NCI-H187 treated with DMSO at 0.1 percent for 48 hours (cell line): ENCODE measurements at regions not wholly inside any gene's neighbourhood (a gene's known extent, or its start where the extent isn't known, plus 50 kb on each side); places are given as distances from the start of the nearest gene placed in this dataset.

ENCODE experiments used
- DNase-seq: peaks from one replicate; lab custom pipeline; 2025; lab: John Stamatoyannopoulos, UW

DNA sequence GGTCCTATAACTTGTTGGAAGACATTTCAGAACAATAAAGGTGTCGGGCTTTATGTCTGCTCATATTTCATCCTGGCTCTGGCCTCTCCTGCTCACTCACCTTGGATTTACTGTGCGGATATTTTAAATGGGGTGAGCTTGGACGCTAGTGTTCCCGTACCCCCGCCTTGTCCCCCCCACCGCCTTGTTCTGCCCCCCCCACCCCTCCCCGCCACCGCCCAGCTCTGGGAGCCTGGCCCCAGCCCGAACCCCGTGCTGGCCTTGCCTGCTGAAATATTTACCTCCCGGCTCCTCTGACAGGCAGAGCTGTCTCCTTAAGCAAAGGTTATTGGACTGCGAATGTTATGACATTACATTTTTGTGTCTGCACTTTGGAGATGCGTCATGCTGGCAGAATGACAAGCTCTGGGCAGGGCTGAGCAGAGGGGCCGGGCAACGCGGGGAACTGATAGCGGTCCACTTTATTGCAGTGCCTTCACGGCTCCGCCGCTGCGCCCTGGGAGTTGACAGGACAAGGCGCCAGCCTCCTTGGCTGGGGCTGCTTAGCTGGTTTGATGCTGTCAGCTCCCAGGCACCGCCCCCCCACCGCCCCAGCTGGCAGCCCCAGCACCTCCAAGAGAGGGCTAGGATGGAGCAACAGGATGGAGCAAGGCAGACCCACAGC, 222.5 kb upstream of the GSE1 start:
- DNase-seq = no peak

- DNase-seq = no peak
Measured at GRCh38 chr16:85391175-85391707, 221.9 kb upstream of the GSE1 start.

DNA sequence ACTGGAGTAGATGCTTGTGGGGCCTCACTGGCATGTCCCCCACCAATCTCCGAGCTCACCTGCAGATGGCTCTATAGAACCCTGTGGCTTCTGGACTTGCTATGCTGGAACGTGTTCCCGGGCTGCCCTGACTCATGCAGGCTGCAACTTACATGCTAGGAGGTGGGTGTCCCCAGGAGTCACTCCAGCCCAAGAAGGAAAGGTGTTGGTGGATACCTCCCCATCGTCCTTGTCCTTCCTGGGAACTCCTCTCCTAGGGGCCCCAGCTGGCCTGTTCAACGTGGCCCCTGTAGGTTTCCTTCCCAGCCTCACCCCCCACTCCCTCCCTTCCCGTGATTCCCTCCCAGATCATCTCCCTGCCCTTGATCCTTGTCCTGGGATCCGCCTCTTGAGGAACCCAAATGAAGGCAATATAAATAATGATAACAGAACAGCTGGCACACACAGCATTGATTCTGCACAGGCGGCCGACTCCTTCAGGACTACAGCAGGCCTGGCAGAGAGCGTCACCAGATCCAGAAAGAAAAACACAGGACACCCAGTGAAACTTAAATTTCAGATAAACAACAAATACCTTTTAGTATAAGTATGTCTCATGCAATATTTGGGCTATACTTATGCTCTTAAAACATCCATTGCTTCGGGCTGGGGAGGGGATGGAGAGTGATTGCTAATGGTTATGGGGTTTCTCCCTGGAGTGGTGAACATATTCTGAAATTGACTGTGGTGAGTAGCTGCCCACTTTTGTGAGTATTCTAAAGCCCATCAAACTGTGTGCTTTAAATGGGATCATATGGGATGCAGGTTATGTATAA, 221.1 kb upstream of the GSE1 start:
- DNase-seq = no peak

DNA sequence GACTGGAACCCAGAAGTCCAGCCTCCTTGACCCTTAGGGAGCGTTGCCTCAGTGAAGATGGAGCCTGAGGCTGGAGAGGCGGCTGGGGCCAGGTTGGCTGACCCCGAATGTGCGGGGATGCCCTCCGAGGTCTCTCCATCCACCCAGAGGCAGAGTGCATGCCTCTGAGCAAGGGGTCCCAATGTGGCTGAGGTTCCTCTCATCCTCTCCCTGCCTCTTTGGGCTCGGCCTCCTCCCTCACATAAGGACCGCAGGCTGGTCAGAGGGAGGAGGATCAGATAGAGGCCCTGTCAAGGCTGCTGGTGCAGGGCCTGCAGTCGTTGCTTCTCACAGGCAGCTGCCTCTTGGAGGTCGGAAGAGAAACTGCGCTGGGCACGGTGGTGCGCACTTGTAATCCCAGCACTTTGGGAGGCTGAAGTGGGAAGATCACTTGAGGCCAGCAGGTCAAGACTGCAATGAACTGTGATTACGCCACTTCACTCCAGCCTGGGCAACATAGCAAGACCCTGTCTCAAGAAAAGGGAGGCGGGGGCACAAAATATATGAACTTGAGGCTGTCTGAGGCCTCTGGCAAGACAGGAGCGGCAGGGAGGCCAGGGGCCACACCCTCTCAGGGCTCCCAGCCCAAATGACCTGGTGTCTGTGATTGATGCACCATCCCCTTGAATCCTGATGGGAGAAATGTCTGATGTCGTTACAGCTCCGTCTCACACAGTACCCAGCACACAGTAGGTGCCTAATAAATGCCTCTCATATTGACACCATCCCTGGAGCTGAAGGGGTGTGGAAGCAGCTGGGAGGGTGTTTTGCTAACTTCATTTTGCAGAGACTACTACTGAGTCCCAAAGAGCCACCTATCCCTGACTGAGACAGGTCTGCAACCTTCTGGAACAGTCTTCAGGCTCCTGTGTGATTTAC, 220.1 kb upstream of the GSE1 start:
- DNase-seq = no peak

DNA sequence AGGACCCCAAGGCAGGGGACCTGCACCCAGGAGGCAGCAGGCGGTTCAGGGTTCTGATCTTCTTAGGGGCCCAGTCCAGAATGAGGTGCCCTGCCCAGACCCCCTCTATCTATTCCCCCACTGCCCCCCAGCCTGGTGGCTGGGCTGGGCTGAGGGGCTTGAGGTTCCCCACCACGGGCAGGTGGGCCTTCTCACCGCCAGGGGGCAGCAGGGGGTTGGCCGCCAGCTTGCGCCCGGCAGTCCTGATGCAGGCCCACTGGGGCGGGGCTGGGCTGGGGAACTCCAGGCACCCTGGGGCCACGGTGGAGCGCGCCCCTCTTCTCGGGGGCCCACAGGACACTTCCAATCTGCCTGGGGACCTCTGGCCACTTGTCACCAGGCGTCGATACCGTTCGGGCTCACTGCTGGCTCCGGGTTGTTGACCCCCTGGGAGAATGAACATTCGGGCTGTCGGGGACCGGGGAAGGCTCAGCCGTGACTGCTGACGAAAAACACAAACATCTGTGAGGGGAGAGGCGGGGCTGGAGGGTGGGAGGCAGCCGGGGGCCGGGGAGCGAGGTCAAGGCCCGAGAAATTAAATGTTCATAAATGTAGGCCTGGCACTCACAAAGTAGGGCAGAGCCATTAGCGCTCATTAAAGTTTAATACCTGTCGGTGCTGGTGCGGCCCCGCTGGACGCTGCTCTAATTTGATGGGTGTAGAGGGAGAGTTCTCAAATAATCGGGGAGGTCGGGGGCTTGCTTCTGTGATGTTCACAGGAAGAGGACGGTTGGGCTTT, 219.3 kb upstream of the GSE1 start:
- DNase-seq = no peak

- DNase-seq = no peak
Measured at GRCh38 chr16:85394456-85395206, 218.5 kb upstream of the GSE1 start.

GRCh38 chr16:85395207-85395912, 217.8 kb upstream of the GSE1 start:
- DNase-seq = no peak

GRCh38 chr16:85395913-85396878, 216.9 kb upstream of the GSE1 start:
- DNase-seq = no peak

GRCh38 chr16:85396879-85397871, 215.9 kb upstream of the GSE1 start:
- no peak for DNase-seq

DNA sequence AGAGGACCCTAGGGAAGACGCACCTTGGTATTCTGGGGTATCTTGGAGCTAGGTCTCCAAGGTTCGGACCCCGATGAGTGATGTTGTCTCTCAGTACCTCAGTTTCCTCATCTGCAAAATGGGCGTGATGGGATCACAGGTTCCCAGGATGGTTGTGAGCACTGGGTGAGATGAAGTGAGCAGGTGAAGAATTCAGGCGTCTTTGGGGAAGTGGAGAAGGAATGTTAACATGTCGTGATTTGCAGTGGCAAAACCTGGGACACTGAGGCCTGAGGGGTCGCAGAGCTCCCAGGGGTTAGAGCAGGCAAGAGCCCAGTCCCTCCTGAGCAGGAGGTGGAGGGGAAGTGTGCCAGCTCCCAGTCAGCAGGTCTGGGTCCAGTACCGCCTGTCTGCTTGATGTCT, 215.1 kb upstream of the GSE1 start:
- DNase-seq = no peak

GRCh38 chr16:85398688-85399582, 214.2 kb upstream of the GSE1 start:
- no peak for DNase-seq

DNA sequence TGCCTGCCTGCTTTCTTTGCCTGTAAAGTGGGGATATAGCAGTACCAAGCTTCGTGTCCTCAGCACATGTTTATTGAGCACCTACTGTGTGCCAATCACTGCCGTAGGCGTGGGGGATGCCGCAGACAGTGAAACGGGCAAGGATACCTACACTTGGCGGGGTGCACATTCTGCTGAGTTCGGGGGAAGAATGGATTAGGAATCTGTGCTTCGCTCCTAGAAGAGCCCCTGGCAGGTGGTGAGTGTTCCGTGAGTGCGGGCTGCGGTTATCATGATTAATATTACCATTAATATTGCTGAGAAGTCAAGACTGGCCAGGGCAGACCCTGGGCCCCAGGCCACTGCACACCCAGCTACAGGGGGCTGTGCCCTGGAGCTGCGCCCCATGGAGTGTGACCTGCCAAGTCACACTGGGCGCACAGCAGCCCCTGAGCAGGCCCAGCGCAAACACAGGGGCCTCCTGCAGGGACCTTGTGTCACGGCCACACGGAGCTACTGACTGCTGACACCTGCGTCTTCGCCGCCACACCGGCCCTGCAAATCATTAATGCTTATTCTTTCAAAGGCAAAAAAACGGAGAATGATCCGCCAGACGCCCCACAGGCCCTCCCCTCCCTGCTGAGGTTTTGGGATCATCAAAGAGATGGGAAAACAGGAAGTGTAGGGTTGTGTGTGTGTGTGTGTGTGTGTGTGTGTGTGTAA, 213.4 kb upstream of the GSE1 start:
- no peak for DNase-seq

DNA sequence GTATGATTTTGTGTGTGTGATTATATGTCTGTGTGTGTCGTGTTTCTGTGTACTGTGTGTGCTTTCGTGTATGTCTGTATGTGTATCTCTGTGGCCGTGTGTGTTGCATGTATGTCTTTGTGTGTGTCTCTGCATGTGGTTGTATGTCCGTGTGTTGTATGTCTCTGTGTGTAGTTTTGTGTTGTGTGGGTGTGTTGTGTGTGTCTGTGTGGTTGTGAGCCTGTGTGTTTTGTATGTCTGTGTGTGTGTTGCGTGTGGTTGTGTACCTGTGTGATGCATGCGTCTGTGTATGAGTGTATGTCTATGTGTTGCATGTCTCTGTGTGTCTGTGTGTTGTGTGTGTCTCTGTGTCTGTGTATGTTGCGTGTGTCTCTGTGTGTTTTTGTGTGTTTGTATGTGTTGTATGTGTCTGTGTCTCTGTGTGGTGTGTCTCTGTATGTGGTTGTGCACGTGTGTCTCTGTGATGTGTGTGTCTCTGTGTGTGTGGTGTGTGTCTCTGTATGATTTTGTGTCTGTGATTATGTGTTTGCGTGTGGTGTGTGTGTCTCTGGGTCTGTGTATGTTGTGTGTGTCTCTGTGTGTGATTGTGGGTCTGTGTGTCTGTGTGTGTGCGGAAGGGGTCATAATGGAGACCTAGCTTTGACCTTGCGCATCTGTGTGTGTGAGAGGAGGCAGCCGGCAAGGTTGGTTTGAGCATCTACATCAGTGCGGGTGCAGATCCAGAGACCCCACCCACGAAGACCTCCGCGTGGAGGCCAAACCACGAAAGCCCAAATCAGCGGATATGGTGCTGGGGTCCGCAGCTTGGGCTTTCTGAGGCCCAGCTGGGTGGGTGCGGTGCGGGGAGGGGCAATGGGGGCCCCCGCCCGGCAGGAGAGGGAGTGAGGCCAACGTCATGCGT, 212.6 kb upstream of the GSE1 start:
- no peak for DNase-seq

DNA sequence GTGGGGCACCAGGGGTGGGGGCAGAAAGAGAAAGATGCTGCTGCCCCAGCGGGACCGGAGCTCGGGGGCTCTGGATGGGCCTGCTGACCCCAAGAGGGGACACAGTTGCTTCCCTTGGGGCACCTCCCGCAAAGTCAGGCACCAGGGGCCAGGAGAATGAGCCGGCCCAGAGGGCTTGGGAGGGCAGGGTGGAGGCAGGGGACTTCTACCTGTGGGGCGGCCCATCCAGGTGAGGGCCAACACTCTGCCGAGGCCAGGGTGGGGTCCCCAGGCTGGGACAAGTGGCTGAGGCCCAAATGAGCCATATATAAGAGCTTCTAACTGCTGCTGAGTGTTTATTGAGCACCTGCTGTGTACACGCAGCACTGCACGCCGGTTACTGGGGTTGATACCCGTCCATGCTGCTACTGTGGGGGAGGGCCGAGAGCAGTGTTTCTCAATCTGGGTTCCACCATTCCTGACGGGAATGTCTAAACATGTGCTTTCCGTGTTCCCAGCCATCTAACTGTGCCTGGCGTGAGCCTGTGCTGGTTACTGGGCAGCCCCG, 211.7 kb upstream of the GSE1 start:
- DNase-seq = no peak
